Mesenteric fat pad (tissue), 1 donor: ENCODE measurements at regions not wholly inside any gene's neighbourhood (a gene's known extent, or its start where the extent isn't known, plus 50 kb on each side); places are given as distances from the start of the nearest gene placed in this dataset.

ENCODE experiments used
- DNase-seq: peaks from one replicate; pipeline ENCODE4 v3.0.0-alpha.2; 2020; ENCODE audit warnings: low spot score
- donor health status: DM: yes; HTN: yes; CAD: no.

- DNase-seq = no peak
These were observed 867.2 kb downstream of the CDH11 start for GRCh38 chr16:64254443-64255367.

- DNase-seq = no peak
These were observed 868.3 kb downstream of the CDH11 start for GRCh38 chr16:64253525-64253924.

GRCh38 chr16:64253096-64253495 is 868.8 kb downstream of the CDH11 start:
- no peak for DNase-seq

GRCh38 chr16:64251742-64252141 is 870.1 kb downstream of the CDH11 start:
- DNase-seq = no peak

- no peak for DNase-seq
These were observed 871.0 kb downstream of the CDH11 start for GRCh38 chr16:64250866-64251265.

- DNase-seq = no peak
These were observed 879.4 kb downstream of the CDH11 start for GRCh38 chr16:64242492-64242891.

- no peak for DNase-seq
These were observed 881.3 kb downstream of the CDH11 start for GRCh38 chr16:64240586-64240985.

GRCh38 chr16:64238571-64238970 is 883.3 kb downstream of the CDH11 start:
- DNase-seq = no peak

GRCh38 chr16:64236316-64236715 is 885.5 kb downstream of the CDH11 start:
- no peak for DNase-seq

- no peak for DNase-seq
These were observed 887.7 kb downstream of the CDH11 start for GRCh38 chr16:64234200-64234599.

- DNase-seq = no peak
These were observed 896.2 kb downstream of the CDH11 start for GRCh38 chr16:64225696-64226095.

GRCh38 chr16:64225036-64225435 is 896.8 kb downstream of the CDH11 start:
- no peak for DNase-seq

- no peak for DNase-seq
These were observed 903.9 kb downstream of the CDH11 start for GRCh38 chr16:64217789-64218535.

GRCh38 chr16:64215730-64216129 is 906.1 kb downstream of the CDH11 start:
- no peak for DNase-seq

GRCh38 chr16:64211331-64211730 is 910.5 kb downstream of the CDH11 start:
- no peak for DNase-seq

- no peak for DNase-seq
These were observed 915.0 kb downstream of the CDH11 start for GRCh38 chr16:64206862-64207261.

- DNase-seq = no peak
These were observed 918.7 kb downstream of the CDH11 start for GRCh38 chr16:64203126-64203525.

- DNase-seq = no peak
These were observed 919.3 kb downstream of the CDH11 start for GRCh38 chr16:64202571-64202970.

GRCh38 chr16:64196444-64196843 is 925.4 kb downstream of the CDH11 start:
- no peak for DNase-seq

- DNase-seq = no peak
These were observed 935.9 kb downstream of the CDH11 start for GRCh38 chr16:64185954-64186353.

GRCh38 chr16:64184156-64184555 is 937.7 kb downstream of the CDH11 start:
- DNase-seq = no peak

- no peak for DNase-seq
These were observed 938.9 kb downstream of the CDH11 start for GRCh38 chr16:64182985-64183384.
